GM23338 (cell line): ENCODE measurements at regions not wholly inside any gene's neighbourhood (a gene's known extent, or its start where the extent isn't known, plus 50 kb on each side); places are given as distances from the start of the nearest gene placed in this dataset.

Experiments
- ATAC-seq: fragments of 200-7000 bp; cut with Tn5 transposase; 3 replicates; pipeline ENCODE4 v1.9.1; 2020
- DNase-seq: peaks from one replicate; pipeline ENCODE4 v3.0.0-alpha.2; 2015; ENCODE audit warnings: low spot score
- H2AFZ ChIP-seq: fragments of 200-600 bp; sonication (generic); 2 replicates; pipeline ENCODE4 v1.8.0; 2016; ENCODE audit warnings: antibody characterized with exemption, mild to moderate bottlenecking, moderate library complexity
- H3F3A ChIP-seq: fragments of 200-600 bp; sonication (generic); replicated peaks from 2 replicates; pipeline ENCODE4 v1.8.0; 2017; ENCODE audit warnings: antibody characterized with exemption, mixed run types, low read depth
- H3K27ac ChIP-seq: fragments of 200-600 bp; sonication (generic); 2 replicates; pipeline ENCODE4 v1.6.1; 2016; ENCODE audit warnings: low read depth
- H3K27me3 ChIP-seq: fragments of 200-600 bp; sonication (generic); 2 replicates; pipeline ENCODE4 v1.8.0; 2016; ENCODE audit warnings: mild to moderate bottlenecking, mixed run types, moderate library complexity; ENCODE audit not compliant: insufficient read depth
- H3K36me3 ChIP-seq: fragments of 200-600 bp; sonication (generic); 2 replicates; pipeline ENCODE4 v1.8.0; 2016; ENCODE audit warnings: mild to moderate bottlenecking; ENCODE audit not compliant: insufficient read depth
- H3K4me1 ChIP-seq: fragments of 200-600 bp; sonication (generic); 2 replicates; pipeline ENCODE4 v1.8.0; 2016; ENCODE audit warnings: mild to moderate bottlenecking, moderate library complexity; ENCODE audit not compliant: insufficient read depth
- H3K4me2 ChIP-seq: fragments of 200-600 bp; sonication (generic); 2 replicates; pipeline ENCODE4 v1.7.1; 2017; ENCODE audit warnings: mixed run types
- H3K4me3 ChIP-seq: fragments of 200-600 bp; sonication (generic); 2 replicates; pipeline ENCODE4 v1.6.1; 2016; ENCODE audit warnings: mixed run types
- H3K79me2 ChIP-seq: fragments of 200-600 bp; sonication (generic); replicated peaks from 2 replicates; pipeline ENCODE4 v1.8.0; 2017; ENCODE audit warnings: mild to moderate bottlenecking; ENCODE audit not compliant: insufficient read depth
- H3K9me2 ChIP-seq: fragments of 200-600 bp; sonication (generic); 2 replicates; pipeline ENCODE4 v1.8.0; 2017; ENCODE audit not compliant: insufficient read depth
- H4K20me1 ChIP-seq: fragments of 200-600 bp; sonication (generic); replicated peaks from 2 replicates; pipeline ENCODE4 v1.8.0; 2017; ENCODE audit warnings: mild to moderate bottlenecking; ENCODE audit not compliant: insufficient read depth
- H3K27ac Mint-ChIP-seq: 2 replicates; pipeline ENCODE4 v1.8.0; 2020; ENCODE audit warnings: inconsistent platforms, mild to moderate bottlenecking, moderate library complexity, mixed read lengths
- H3K27me3 Mint-ChIP-seq: 3 replicates; pipeline ENCODE4 v1.8.0; 2022; ENCODE audit warnings: low read depth, mild to moderate bottlenecking, moderate library complexity, mixed read lengths, inconsistent platforms; ENCODE audit not compliant: insufficient read depth, poor library complexity
- H3K36me3 Mint-ChIP-seq: 3 replicates; pipeline ENCODE4 v1.8.0; 2021; ENCODE audit warnings: low read depth, mild to moderate bottlenecking, inconsistent platforms, moderate library complexity, mixed read lengths
- H3K4me1 Mint-ChIP-seq: 3 replicates; pipeline ENCODE4 v1.8.0; 2020; ENCODE audit warnings: mild to moderate bottlenecking, inconsistent platforms, mixed read lengths
- H3K4me3 Mint-ChIP-seq: 3 replicates; pipeline ENCODE4 v1.8.0; 2021; ENCODE audit warnings: moderate library complexity, mild to moderate bottlenecking, inconsistent platforms, mixed read lengths
- H3K9me3 Mint-ChIP-seq: 3 replicates; pipeline ENCODE4 v1.8.0; 2020; ENCODE audit warnings: moderate library complexity, mild to moderate bottlenecking, inconsistent platforms, mixed read lengths
- CREB1 ChIP-seq: fragments of 250-450 bp; sonication (Bioruptor Pico); IDR thresholded peaks from 2 replicates; pipeline ENCODE4 v1.5.0; 2020; ENCODE audit warnings: low read depth, mild to moderate bottlenecking, moderate library complexity
- EZH2 ChIP-seq: fragments of 200-600 bp; sonication (generic); IDR thresholded peaks from one replicate; pipeline ENCODE4 v1.8.0; 2017; ENCODE audit warnings: antibody characterized with exemption, mild to moderate bottlenecking, low read depth; ENCODE audit not compliant: unreplicated experiment
- EZH2phosphoT487 ChIP-seq: fragments of 200-600 bp; sonication (generic); IDR thresholded peaks from one replicate; pipeline ENCODE4 v1.8.1; 2018; ENCODE audit warnings: antibody characterized with exemption; ENCODE audit not compliant: unreplicated experiment
- JUNB ChIP-seq: IDR thresholded peaks from one replicate; pipeline ENCODE4 v1.6.1; 2016; ENCODE audit warnings: antibody characterized with exemption; ENCODE audit not compliant: unreplicated experiment
- NANOG ChIP-seq: IDR thresholded peaks from 2 replicates; pipeline ENCODE4 v1.6.1; 2016; ENCODE audit warnings: antibody characterized with exemption, borderline replicate concordance
- POLR2AphosphoS5 ChIP-seq: IDR thresholded peaks from 2 replicates; pipeline ENCODE4 v1.6.1; 2016; ENCODE audit warnings: antibody characterized with exemption, low read depth
- STAT1 ChIP-seq: IDR thresholded peaks from one replicate; pipeline ENCODE4 v1.6.1; 2016; ENCODE audit warnings: antibody characterized with exemption; ENCODE audit not compliant: unreplicated experiment
- ZNF114 ChIP-seq: fragments of 250-450 bp; sonication (Bioruptor Pico); IDR thresholded peaks from 2 replicates; pipeline ENCODE4 v1.5.0; 2020; ENCODE audit warnings: mild to moderate bottlenecking, moderate library complexity
- ZNF331 ChIP-seq: fragments of 250-450 bp; sonication (Bioruptor Pico); IDR thresholded peaks from 2 replicates; pipeline ENCODE4 v1.5.0; 2020; ENCODE audit warnings: low read depth, mild to moderate bottlenecking, moderate library complexity
- TF ChIP-seq, protein P1 (sequence below): fragments of 250-450 bp; sonication (Bioruptor Pico); IDR thresholded peaks from 2 replicates; pipeline ENCODE4 v1.5.0; 2020; ENCODE audit warnings: mild to moderate bottlenecking, moderate library complexity
- TF ChIP-seq, protein P2 (sequence below): IDR thresholded peaks from 2 replicates; pipeline ENCODE4 v1.6.1; 2016; ENCODE audit warnings: antibody characterized with exemption
- TF ChIP-seq, protein P3 (sequence below), 2 experiments: fragments of 200-600 bp in 1 of 2; sonication (generic) in 1 of 2; conservative IDR thresholded peaks; 2 replicates each; pipeline versions ENCODE4 v1.5.1 to v1.6.1; 2016 to 2017; ENCODE audit warnings: antibody characterized with exemption in 2 of 2, low read depth in 2 of 2, mild to moderate bottlenecking in 2 of 2, moderate library complexity in 1 of 2
- TF ChIP-seq, protein P4 (sequence below): IDR thresholded peaks from one replicate; pipeline ENCODE4 v1.6.1; 2018; ENCODE audit warnings: antibody characterized with exemption; ENCODE audit not compliant: unreplicated experiment

DNA sequence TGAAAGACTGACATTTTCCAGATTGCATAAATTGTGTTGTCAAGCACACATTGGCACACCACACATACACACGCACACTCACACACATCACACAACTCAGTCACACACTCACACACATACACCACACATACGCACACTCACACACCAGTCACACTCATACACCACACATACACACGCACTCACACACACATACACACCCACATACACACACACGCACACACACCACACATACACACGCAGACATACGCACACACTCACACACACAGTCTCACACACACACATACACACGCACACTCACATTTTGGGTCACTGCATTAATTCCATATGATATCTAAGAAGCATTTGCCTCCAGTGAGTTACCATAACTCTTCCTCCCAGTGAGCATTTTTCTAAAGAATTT, 578.3 kb upstream of the FRG1 start:
- Histone ChIP-seq H3K9me2 (no peaks in the 10 kb centered on the region), H3K27me3 (no peaks in the 10 kb centered on the region), H3K27ac (no peak overlapping the region), H2AFZ (no peak overlapping the region), H3K4me3 (no peak overlapping the region), H3F3A (no peaks in the 10 kb centered on the region), H3K36me3 (no peaks in the 10 kb centered on the region), H3K4me1 (no peaks in the 10 kb centered on the region), H3K4me2 (no peak overlapping the region), H3K79me2 (no peaks in the 10 kb centered on the region), H4K20me1 (no peaks in the 10 kb centered on the region)
- Mint-ChIP-seq H3K27ac (no peak overlapping the region), H3K4me1 (no peaks in the 10 kb centered on the region), H3K9me3 (peaks cover 53% of the 10 kb centered on the region), H3K36me3 (no peaks in the 10 kb centered on the region; the same call in 2 of the 3 replicates), H3K27me3 (peaks cover 6% of the 10 kb centered on the region), H3K4me3 (no peak overlapping the region)
- DNase-seq (no peak), ATAC-seq (no peak)
- no peak for TF ChIP-seq POLR2AphosphoS5
- TF ChIP-seq NANOG: no peak
- TF ChIP-seq, protein P1, sequence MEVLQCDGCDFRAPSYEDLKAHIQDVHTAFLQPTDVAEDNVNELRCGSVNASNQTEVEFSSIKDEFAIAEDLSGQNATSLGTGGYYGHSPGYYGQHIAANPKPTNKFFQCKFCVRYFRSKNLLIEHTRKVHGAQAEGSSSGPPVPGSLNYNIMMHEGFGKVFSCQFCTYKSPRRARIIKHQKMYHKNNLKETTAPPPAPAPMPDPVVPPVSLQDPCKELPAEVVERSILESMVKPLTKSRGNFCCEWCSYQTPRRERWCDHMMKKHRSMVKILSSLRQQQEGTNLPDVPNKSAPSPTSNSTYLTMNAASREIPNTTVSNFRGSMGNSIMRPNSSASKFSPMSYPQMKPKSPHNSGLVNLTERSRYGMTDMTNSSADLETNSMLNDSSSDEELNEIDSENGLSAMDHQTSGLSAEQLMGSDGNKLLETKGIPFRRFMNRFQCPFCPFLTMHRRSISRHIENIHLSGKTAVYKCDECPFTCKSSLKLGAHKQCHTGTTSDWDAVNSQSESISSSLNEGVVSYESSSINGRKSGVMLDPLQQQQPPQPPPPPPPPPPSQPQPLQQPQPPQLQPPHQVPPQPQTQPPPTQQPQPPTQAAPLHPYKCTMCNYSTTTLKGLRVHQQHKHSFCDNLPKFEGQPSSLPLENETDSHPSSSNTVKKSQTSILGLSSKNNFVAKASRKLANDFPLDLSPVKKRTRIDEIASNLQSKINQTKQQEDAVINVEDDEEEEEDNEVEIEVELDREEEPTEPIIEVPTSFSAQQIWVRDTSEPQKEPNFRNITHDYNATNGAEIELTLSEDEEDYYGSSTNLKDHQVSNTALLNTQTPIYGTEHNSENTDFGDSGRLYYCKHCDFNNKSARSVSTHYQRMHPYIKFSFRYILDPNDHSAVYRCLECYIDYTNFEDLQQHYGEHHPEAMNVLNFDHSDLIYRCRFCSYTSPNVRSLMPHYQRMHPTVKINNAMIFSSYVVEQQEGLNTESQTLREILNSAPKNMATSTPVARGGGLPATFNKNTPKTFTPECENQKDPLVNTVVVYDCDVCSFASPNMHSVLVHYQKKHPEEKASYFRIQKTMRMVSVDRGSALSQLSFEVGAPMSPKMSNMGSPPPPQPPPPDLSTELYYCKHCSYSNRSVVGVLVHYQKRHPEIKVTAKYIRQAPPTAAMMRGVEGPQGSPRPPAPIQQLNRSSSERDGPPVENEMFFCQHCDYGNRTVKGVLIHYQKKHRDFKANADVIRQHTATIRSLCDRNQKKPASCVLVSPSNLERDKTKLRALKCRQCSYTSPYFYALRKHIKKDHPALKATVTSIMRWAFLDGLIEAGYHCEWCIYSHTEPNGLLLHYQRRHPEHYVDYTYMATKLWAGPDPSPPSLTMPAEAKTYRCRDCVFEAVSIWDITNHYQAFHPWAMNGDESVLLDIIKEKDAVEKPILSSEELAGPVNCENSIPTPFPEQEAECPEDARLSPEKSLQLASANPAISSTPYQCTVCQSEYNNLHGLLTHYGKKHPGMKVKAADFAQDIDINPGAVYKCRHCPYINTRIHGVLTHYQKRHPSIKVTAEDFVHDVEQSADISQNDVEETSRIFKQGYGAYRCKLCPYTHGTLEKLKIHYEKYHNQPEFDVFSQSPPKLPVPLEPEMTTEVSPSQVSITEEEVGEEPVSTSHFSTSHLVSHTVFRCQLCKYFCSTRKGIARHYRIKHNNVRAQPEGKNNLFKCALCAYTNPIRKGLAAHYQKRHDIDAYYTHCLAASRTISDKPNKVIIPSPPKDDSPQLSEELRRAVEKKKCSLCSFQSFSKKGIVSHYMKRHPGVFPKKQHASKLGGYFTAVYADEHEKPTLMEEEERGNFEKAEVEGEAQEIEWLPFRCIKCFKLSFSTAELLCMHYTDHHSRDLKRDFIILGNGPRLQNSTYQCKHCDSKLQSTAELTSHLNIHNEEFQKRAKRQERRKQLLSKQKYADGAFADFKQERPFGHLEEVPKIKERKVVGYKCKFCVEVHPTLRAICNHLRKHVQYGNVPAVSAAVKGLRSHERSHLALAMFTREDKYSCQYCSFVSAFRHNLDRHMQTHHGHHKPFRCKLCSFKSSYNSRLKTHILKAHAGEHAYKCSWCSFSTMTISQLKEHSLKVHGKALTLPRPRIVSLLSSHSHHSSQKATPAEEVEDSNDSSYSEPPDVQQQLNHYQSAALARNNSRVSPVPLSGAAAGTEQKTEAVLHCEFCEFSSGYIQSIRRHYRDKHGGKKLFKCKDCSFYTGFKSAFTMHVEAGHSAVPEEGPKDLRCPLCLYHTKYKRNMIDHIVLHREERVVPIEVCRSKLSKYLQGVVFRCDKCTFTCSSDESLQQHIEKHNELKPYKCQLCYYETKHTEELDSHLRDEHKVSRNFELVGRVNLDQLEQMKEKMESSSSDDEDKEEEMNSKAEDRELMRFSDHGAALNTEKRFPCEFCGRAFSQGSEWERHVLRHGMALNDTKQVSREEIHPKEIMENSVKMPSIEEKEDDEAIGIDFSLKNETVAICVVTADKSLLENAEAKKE (CRISPR knock-in tag): no peak
- no peak for TF ChIP-seq CREB1 (CRISPR knock-in tag)
- TF ChIP-seq, protein P2, sequence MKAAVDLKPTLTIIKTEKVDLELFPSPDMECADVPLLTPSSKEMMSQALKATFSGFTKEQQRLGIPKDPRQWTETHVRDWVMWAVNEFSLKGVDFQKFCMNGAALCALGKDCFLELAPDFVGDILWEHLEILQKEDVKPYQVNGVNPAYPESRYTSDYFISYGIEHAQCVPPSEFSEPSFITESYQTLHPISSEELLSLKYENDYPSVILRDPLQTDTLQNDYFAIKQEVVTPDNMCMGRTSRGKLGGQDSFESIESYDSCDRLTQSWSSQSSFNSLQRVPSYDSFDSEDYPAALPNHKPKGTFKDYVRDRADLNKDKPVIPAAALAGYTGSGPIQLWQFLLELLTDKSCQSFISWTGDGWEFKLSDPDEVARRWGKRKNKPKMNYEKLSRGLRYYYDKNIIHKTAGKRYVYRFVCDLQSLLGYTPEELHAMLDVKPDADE: no peak
- no peak for TF ChIP-seq ZNF331 (CRISPR knock-in tag)
- no peak for TF ChIP-seq STAT1
- TF ChIP-seq, protein P3, sequence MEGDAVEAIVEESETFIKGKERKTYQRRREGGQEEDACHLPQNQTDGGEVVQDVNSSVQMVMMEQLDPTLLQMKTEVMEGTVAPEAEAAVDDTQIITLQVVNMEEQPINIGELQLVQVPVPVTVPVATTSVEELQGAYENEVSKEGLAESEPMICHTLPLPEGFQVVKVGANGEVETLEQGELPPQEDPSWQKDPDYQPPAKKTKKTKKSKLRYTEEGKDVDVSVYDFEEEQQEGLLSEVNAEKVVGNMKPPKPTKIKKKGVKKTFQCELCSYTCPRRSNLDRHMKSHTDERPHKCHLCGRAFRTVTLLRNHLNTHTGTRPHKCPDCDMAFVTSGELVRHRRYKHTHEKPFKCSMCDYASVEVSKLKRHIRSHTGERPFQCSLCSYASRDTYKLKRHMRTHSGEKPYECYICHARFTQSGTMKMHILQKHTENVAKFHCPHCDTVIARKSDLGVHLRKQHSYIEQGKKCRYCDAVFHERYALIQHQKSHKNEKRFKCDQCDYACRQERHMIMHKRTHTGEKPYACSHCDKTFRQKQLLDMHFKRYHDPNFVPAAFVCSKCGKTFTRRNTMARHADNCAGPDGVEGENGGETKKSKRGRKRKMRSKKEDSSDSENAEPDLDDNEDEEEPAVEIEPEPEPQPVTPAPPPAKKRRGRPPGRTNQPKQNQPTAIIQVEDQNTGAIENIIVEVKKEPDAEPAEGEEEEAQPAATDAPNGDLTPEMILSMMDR (conservative IDR thresholded peaks at IDR 0.05; ENCODE audit: low read depth in 2 of 2): no peak
- no peak for TF ChIP-seq EZH2phosphoT487
- TF ChIP-seq JUNB: no peak
- no peak for TF ChIP-seq ZNF114 (CRISPR knock-in tag)
- no peak for TF ChIP-seq EZH2
- TF ChIP-seq, protein P4, sequence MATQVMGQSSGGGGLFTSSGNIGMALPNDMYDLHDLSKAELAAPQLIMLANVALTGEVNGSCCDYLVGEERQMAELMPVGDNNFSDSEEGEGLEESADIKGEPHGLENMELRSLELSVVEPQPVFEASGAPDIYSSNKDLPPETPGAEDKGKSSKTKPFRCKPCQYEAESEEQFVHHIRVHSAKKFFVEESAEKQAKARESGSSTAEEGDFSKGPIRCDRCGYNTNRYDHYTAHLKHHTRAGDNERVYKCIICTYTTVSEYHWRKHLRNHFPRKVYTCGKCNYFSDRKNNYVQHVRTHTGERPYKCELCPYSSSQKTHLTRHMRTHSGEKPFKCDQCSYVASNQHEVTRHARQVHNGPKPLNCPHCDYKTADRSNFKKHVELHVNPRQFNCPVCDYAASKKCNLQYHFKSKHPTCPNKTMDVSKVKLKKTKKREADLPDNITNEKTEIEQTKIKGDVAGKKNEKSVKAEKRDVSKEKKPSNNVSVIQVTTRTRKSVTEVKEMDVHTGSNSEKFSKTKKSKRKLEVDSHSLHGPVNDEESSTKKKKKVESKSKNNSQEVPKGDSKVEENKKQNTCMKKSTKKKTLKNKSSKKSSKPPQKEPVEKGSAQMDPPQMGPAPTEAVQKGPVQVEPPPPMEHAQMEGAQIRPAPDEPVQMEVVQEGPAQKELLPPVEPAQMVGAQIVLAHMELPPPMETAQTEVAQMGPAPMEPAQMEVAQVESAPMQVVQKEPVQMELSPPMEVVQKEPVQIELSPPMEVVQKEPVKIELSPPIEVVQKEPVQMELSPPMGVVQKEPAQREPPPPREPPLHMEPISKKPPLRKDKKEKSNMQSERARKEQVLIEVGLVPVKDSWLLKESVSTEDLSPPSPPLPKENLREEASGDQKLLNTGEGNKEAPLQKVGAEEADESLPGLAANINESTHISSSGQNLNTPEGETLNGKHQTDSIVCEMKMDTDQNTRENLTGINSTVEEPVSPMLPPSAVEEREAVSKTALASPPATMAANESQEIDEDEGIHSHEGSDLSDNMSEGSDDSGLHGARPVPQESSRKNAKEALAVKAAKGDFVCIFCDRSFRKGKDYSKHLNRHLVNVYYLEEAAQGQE: no peak
